NCI-H2196 treated with DMSO at 0.1 percent for 48 hours (cell line): ENCODE measurements at regions not wholly inside any gene's neighbourhood (a gene's known extent, or its start where the extent isn't known, plus 50 kb on each side); places are given as distances from the start of the nearest gene placed in this dataset.
"Not testable (repeated sequence)": the region's sequence is repeated elsewhere in the genome, so short reads cannot be mapped to it uniquely, and the experiment has no call there.

Experiments
- DNase-seq: peaks from one replicate; lab custom pipeline; 2025; ENCODE audit not compliant: unreplicated experiment; lab: John Stamatoyannopoulos, UW

DNA sequence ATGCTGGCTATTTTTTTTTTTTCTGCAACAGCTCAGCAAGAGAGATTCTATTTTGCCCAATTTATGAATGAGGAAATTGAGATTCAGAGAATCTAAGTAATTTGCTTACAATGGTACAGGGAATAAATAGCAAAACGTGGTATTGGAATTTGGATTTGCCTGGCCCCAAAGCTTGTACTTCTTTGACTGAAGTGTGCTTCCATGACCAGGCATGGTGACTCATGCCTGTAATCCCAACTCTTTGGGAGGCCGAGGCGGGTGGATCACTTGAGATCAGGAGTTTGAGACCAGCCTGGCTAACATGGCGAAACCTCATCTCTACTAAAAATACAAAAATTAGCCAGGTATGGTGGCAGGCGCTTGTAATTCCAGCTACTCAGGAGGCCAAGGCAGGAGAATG lies 591.1 kb downstream of the CSNK1G3 start:
- not testable (repeated sequence) for DNase-seq

DNA sequence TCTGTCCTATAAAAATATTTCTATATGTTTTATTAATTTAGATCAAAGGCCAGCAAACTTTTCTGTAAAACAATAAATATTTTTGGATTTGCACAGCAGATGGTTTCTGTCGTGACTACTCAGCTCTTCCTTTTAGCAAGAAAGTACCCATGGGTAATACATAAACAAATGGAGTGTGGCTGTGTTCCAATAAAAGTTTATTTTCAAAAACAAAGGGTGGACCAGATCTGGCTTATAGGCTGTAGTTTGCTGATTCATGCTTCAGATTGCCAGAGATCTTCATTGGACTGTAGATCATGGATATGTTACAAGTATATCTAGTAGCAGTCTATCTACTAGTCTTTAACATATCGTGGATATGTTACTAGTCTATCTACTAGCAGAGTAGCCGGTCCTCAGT lies 590.5 kb downstream of the CSNK1G3 start:
- DNase-seq, result no peak

DNA sequence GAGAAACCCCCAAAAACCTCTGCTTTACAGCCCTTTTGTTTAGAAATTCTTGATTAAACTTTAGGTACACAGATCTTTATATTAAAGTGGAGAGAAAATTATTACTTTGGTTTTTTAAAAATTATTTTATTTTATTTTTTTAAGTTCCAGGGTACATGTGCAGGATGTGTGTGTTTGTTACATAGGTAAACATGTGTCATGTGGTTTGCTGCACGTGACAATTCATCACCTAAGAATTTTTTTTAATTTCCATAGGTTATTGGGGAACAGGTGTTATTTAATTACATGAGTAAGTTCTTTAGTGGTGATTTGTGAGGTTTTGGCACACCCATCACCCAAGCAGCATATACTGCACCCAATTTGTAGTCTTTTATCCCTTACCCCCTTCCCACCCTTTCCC lies 581.7 kb downstream of the CSNK1G3 start:
- DNase-seq, result no peak

DNA sequence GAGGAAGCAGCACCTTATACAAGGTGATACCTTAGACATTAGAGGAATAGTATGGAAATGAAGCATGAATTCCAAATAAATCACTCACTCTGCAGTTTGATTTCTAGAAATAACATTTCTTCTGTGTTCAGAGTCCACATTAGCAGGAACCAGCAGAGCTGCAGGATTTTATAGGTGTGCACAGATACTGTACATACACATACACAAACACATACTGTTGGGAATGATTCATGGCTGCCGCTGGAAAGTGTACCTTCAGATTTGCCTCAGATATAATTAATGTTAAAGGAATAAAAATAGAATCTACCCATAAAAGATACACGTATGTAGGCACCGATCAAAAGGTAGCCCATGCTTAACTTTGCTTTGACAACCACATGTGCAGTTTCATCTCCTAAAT lies 578.1 kb downstream of the CSNK1G3 start:
- no peak for DNase-seq

DNA sequence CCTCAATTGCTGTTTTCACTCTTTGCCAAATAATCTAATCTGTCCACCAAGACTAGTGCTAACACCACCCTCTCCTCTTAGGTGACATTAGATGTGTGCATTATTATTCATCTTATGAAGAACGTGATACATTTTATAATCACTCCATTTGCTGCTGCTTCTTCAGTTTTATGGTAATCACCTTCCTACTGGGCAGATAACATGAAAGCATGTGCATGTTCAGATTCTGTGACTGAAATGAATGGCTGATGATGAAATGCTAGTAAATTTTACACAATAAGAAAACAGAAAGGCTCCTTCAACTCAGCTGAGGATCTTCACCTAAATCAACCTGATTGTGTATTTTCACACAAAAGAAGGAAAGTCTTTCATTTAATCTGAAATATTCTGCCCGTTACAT lies 577.6 kb downstream of the CSNK1G3 start:
- no peak for DNase-seq

DNA sequence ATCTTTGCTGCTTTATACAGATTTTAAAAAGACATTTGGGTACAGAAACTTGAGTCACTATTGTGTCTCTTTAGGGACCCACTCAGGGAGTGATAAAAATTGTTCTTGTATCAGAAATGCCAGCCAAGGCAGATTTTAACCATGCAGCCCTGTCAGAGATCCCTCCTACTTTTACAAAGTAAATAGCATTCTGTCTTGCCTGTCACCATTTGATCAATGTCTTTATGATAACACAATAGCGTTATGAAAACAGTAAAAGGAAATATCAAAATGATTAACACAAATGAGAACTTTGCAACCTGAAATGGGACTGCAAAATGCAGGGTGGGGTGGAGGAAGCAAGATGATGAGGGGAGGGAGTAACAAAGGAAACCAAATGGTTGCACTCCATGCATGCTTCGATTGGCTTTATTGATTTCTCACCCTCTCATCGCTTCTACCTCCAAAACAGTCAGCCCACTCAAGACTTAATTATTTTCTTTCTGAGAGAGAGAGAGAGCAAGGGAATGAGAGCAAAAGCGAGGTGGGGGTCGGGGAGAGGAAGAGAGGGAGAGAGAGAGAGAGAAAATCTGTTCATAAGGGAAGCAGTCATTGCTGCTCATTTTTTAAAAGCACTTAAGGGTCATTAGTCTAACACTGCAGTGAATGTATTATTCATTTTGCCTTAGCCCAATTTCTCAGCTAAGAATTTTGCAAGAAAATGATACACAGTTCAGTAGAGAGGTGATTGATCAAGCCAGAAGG lies 576.5 kb downstream of the CSNK1G3 start:
- no peak for DNase-seq

DNA sequence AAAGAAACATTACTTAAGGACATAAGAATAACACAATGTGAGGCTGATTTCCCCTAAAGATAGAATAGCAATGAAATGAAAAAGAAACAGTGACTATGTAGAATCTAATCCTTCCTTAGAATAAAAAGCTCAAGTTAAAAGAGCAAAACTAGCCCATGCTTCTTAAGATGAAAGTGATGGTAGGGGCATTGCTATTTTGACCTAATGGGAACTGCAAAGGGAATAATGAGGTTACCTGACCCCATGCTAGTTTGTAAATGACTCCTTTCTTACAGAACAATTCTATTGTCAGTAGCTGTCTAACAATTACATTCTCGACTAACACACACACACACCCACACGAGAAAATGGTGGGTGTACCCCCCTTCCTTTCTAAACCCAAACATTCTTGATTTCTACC lies 575.8 kb downstream of the CSNK1G3 start:
- DNase-seq, result no peak

DNA sequence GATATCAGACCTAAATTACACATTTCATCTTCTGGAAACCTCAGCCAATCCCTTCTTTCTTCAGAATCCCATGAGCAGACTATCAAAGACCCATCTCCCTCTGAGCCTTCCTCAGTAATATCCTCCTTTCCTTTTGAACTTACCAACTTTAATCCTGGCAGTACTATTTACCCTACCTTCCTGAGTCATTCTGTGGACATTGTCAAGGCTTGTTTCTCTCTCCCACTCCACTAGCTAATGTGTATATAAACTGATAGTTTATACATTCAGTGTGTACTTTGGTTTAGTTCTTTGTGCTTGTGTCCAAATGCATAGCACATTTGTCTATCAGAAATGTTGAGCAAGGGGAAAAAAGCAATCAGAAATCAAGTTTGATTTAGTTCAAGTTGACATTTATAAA lies 568.3 kb downstream of the CSNK1G3 start:
- no peak for DNase-seq

DNA sequence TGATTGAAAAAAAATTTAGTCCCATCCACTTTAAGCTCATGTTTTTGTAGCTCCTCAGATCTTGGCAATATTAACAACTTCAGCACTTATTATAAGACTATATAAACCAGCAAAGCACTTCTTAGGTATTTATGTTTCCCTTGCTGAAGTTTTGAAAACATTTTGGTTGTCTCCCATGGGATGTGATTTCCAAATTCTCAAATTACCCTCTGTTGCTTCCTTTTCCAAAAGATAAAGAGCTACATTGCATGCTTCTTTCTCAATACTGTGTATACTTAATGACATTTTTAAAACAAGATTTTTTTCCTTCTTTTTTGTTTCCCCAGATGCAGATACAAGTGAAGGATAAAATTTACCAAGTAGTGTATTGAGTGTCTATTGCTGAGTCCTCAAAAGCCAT lies 567.1 kb downstream of the CSNK1G3 start:
- DNase-seq, result no peak

DNA sequence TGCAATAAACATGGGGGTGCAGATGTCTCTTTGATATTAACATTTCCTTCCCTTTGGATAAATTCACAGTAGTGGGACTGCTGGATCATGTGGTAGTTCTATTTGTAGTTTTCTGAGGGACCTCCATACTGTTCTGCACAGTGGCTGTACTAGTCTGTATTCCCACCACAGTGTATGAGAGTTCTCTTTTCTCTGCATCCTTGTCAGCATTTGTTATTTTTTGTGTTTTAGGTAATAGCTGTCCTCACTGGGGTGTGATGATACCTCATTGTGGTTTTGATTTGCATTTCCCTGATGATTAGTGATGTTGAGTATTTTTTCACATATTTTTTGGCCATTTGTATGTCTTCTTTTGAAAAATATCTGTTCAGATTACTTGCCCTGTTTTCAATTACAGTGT lies 562.5 kb downstream of the CSNK1G3 start:
- DNase-seq, result no peak

DNA sequence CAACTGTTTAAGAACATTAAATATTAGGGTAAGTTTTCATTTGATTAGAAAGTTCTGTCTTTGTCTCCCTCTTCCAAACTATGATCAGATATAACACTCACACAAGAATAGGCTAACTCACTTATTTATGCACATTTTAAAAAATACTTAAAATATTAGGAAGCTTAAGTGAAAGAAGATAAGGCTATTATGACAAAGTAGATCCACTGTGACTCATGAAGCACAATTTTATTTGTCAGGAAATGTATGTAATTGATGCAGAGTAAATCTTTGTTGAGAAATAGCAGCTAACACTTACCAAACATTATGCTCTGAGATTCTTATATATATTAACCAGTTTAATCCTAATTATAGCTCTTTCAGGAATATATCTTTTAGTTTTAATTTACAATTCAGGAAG lies 560.6 kb downstream of the CSNK1G3 start:
- no peak for DNase-seq

DNA sequence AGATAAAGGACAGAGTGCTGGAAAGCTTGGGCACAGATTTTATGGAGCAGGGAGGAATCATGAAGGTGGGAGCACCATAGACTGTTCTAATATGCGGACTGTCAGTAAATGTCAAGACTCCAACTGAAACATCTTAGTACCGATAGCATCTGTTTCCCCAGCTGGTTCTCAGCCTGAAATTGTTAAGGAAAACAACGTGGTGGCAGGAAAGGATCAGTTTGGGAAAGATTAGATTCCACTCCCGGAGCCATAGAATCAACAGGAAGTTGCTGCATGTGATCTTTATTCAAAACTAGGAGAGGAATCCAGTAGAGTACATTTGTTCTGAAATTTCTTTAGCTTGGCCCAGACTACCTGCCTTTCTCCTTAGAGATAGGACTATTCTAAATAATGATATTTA lies 559.1 kb downstream of the CSNK1G3 start:
- DNase-seq, result no peak

DNA sequence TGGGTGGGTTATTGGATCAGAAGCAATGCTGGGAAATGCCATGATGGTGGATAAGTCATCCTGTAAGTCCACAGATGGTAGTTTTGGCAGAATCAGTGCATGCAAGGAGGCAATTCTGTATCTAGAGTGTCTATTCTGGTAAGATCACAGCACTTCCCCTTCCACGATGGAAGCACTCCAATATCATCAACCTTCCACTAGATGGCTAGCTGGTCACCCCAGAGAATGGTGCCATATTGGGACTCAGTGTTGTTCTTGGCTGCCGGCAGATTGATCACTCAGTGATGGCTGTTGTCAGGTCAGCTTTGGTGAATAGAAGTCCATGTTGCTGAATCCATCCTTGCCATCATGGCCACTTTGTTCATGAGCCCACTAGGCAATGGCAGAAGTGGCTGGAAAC lies 553.5 kb downstream of the CSNK1G3 start:
- no peak for DNase-seq

DNA sequence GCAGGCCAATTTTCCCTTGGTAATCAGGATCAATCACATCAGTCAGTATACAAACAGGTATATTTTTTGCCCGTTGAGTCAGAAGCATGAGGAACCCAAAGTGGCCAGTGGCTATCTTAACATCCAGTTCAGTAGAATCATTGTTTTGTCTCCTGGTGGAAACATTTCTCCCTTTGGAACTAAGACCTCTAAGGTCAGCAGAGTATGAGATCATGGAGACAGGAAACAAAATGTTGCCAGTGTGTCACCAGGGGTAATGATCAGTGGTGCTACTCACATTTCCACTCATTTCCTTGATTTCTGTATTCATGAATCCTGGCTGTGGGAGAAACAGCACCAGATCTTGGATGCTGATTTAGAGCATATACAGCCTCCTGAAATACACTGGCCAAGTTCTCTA lies 553.0 kb downstream of the CSNK1G3 start:
- no peak for DNase-seq

DNA sequence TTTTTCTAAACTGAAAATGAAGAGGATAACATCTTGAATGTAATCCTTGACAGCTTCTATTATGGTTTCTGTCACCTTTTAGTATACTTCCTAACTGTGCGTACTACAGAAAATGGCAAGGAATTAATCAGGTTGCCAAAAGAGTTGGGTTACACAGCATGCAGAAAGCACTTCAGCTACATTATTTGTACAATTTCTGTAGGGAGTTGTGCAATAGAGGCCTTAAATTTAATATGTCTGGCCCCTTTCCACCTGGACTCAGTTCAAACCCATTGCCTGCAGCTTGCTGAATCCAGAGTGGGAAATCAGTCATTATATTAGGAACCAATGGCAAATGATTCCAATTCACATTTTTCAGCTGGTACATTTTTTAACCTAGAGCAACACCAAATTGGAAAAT lies 549.7 kb downstream of the CSNK1G3 start:
- peak; percentile 82 for DNase-seq

DNA sequence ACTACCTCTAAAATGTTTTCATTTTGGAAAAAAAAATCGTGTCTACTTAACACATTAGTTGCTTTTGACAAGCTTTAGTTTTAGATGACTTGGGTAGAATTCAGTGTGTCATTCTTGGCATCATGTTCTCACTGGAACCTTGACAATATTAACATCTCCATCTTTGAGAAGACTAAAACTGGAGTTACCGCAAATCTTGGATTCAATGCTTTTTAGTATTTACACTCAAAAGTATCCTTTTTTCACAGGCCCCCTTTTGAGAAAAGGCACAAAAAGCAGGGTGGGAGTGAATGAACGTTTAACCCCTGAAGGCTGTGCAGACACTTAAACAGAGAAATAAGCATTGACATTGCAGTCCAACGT lies 549.1 kb downstream of the CSNK1G3 start:
- no peak for DNase-seq

DNA sequence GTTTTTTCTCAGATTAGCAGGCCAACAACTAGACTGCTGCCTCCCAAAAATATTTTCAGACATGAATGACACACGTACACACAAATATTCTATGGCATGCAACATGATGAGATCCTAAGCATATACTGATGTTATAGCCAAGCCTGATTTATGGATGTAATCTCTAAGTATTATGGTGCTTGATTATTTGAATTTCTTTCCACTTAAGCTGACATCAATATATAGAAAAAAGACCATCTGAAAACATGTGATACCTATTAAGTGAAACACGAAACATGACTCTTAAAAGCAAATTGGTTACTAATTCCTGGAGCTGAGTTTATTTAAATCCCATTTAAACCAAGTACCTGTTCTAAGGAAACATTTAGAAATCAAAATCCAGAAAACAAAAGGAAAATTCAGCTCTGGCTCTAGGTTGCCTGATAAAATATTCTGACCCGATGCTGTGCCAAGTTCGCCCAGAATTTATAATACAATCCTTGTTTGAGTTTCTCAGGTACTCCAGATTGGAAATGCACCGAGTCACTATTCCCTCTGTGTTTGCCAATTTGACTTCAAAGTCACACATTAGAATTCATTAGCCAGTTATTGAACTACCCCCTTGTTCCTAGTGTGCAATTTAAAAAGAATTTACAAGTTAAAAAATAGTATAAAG lies 548.6 kb downstream of the CSNK1G3 start:
- DNase-seq, result peak; percentile 43

DNA sequence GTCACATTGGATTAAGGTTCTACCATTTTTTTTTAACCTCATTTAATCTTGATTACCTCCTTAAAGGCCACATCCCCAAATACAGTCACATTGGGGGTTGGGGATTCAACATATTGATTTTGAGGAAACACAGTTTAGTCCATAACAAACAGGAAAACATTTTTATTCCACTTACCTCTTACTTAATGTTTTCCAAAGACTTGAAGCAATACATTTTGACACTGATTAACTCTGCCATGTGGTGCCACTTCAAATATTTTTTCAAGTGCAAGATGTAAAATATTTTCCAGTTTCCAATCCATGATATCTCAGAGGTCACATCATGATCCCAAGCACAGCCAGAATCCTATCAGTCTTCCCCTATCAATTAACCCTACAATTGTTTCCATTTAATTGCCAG lies 548.0 kb downstream of the CSNK1G3 start:
- no peak for DNase-seq

DNA sequence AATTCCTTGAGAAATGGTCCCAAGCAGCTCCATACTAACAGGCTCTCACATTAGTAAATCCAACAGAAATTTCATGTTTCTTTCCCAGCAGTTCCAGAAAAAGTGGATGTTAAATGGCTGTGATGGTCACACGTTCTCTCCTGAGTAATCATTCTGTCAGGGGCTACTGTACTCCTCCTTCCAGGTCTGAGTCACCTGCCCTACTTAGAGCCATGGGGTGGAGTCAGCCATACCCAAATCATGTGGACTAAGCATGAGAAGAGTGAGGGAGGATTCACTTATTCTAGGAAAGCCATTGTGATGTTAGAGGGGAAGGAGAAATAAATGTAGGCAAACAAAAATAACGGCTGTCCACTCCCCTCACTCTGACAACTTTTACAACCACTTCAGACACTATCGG lies 547.2 kb downstream of the CSNK1G3 start:
- DNase-seq, result no peak

DNA sequence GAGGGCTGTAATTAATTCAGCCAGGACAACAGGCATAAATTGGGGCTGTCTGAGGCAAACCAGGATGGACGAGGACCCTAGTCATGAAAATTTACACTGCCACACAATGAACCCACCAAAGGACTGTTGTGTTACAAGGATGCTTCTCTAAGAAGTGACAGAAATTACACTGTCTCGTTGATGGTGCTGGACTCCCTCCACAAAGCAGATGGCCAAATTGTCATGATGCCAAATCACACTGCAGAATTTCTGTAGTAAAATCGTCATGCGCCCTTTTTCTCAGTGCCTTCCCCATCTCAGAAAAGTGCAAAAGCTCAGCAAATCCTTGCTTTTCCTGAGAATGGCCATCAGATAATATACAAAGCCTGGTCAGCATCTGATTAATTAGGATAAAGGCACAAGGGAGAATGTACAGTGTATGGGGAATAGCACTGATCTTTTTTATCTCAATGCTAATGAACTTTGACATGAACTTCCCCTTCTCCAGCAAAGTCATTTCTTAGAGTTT lies 545.8 kb downstream of the CSNK1G3 start:
- no peak for DNase-seq

DNA sequence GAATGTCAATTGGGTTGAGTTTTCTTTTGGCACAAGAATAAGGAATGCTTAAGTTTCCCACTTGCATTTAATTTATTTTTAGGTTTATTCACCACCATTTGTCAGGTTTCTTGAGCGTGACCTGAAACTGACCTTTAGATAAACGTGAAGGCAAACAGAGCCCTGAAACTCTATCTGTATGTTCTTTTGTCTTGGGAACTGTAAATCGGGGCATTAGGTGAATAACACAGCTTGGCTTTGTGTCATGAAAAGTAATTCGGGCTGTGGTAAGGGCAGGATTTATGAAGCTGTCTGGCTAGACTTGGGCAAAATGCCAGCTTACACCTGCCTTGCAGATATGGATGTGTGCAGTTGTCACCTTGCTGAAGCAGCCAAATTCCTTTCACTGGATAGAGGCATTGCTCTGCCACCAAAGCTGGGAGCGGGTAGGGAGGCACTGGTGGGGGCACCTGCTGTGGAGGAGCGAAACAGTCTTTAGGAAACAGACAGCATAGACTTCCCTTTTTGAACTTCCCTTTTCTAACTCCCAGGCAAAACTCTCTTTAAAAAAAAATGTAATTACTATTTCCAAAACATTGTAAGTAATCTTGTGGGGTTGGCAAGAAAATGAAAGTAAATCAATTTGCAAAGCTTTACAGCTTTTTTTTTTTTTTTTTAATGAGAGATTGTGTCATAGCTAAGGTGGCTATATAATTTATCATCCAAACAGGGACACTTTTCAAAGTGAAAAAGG lies 545.2 kb downstream of the CSNK1G3 start:
- peak; percentile 84 for DNase-seq

DNA sequence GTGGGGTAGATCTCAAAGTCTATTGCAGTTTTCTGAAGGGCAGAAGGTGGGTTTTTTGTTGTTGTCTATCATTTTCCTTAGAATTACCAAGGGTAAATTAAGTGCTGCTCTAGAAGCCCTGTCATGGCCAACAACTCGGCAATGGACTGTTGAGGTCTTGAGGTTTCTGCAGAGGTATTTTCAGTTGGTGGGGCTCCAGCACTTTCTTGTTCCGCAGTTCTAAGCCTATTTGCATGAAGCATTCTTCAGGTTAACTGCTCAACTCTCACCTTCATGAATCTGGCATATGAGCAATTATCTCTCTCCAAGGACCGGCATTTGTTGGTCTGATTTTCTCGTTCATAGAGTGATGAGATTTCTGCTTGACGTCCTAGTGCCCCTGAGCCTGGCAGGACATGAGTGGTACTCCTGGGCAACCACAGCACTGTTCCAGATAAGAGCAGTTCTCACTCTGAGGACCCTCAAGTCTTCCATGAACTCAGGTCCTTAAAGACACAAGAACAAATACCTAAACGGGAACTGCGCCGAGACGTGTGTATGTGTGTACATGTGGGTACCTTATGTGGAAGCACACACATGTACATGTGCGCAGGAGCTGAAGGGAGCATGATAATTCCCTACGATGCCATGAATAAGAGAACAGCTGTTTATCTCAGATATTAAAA lies 544.5 kb downstream of the CSNK1G3 start:
- DNase-seq, result no peak
